Activated naive CD8-positive, alpha-beta T cell treated with anti-CD3 and anti-CD28 coated beads, Interleukin-2, amount 10 ng/mL, durations not matched to agents 7 days and 5 days (primary cell): ENCODE measurements at regions not wholly inside any gene's neighbourhood (a gene's known extent, or its start where the extent isn't known, plus 50 kb on each side); places are given as distances from the start of the nearest gene placed in this dataset.

Source experiments
- ATAC-seq: fragments of 150-1000 bp; cut with Tn5 transposase; one replicate; pipeline ENCODE4 v1.10.0; 2021; ENCODE audit warnings: low read depth, moderate library complexity
- POLR2A ChIA-PET: fragments of 350-600 bp; sonication (Branson Sonifier 250); formaldehyde crosslinking; loops from one replicate; lab custom pipeline; 2021; ENCODE audit warnings: antibody characterized with exemption; lab: Charles Lee
- DNase-seq: peaks from one replicate; pipeline ENCODE4 v3.0.0; 2021
- H3K27ac Mint-ChIP-seq: one replicate; pipeline ENCODE4 v1.8.0; 2022; ENCODE audit warnings: mild to moderate bottlenecking, mixed read lengths
- H3K27me3 Mint-ChIP-seq: one replicate; pipeline ENCODE4 v1.8.0; 2022; ENCODE audit warnings: mild to moderate bottlenecking, moderate library complexity, mixed read lengths
- H3K36me3 Mint-ChIP-seq: one replicate; pipeline ENCODE4 v1.8.0; 2021; ENCODE audit warnings: mild to moderate bottlenecking, mixed read lengths
- H3K4me1 Mint-ChIP-seq: one replicate; pipeline ENCODE4 v1.8.0; 2021; ENCODE audit warnings: mixed read lengths
- H3K4me3 Mint-ChIP-seq: one replicate; pipeline ENCODE4 v1.8.0; 2022; ENCODE audit warnings: mild to moderate bottlenecking, moderate library complexity, mixed read lengths
- H3K9me3 Mint-ChIP-seq: one replicate; pipeline ENCODE4 v1.8.0; 2021; ENCODE audit warnings: mixed read lengths

- no peak overlapping the region for H3K4me3 Mint-ChIP-seq
- no peaks in the 10 kb centered on the region for H3K4me1 Mint-ChIP-seq
- no peak overlapping the region for H3K27ac Mint-ChIP-seq
- H3K27me3 Mint-ChIP-seq = peaks cover 10% of the 10 kb centered on the region
- no peak for ATAC-seq
- H3K36me3 Mint-ChIP-seq = no peaks in the 10 kb centered on the region
- no peak for DNase-seq
- H3K9me3 Mint-ChIP-seq = no peaks in the 10 kb centered on the region
- POLR2A ChIA-PET = no interaction called here
Measured at GRCh38 chr18:75810961-75811551, 383.6 kb upstream of the SMIM21 start.

GRCh38 chr18:75810516-75810915 lies 383.0 kb upstream of the SMIM21 start:
- Mint-ChIP-seq H3K9me3 (no peaks in the 10 kb centered on the region), H3K27ac (no peak overlapping the region), H3K4me1 (no peaks in the 10 kb centered on the region), H3K4me3 (no peak overlapping the region), H3K36me3 (no peaks in the 10 kb centered on the region), H3K27me3 (peaks cover 10% of the 10 kb centered on the region)
- POLR2A ChIA-PET = no interaction called here
- no peak for DNase-seq
- ATAC-seq = no peak

- POLR2A ChIA-PET = no interaction called here
- H3K27ac Mint-ChIP-seq = no peak overlapping the region
Measured at GRCh38 chr18:75809926-75810255, 382.4 kb upstream of the SMIM21 start.

DNA sequence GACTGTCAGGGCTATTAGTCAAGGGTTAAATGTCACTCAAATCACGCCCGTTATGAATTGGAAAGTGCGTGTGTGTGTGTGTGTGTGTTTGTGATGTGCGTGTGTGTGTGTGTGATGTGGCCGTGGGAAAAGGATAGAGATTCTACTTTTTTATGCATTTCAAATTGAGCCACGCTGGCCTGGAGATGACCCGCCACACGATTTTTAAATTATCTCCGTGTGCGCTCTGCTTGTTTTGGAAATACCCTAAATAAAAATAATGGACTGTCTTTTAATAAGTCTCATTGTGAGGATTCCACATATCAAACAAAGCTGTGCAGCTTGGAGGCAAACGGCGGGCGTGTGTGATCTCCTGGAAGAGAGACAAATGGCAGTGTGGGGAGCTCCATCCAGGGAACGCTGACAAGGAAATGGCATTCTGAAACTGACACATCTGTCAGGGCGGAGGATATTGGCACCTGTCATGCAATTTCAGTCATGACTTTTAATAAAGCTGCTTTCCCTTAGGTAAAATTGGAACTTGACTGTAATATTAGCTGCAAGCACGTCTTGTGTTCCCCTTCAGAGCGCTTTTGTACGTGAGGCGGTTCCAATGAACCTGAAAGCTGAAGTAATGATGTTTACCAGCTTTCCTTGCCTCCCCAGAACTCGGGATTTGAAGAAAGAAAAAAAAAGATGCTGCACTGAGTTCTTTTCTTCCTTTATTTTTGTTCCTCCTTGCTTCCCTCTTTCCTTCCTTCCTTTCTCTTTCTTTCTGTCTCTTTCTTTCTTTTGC lies 381.8 kb upstream of the SMIM21 start:
- H3K36me3 Mint-ChIP-seq = no peaks in the 10 kb centered on the region
- H3K27me3 Mint-ChIP-seq = peaks cover 10% of the 10 kb centered on the region
- no peak overlapping the region for H3K27ac Mint-ChIP-seq
- ATAC-seq (no peak), DNase-seq (no peak)
- H3K4me1 Mint-ChIP-seq = no peaks in the 10 kb centered on the region
- POLR2A ChIA-PET = no interaction called here
- no peaks in the 10 kb centered on the region for H3K9me3 Mint-ChIP-seq
- H3K4me3 Mint-ChIP-seq = no peak overlapping the region

More at GRCh38 chr18:75809926-75810255, 382.4 kb upstream of the SMIM21 start:
- H3K9me3 Mint-ChIP-seq = no peaks in the 10 kb centered on the region
- H3K4me1 Mint-ChIP-seq = no peaks in the 10 kb centered on the region
- no peak for DNase-seq
- peaks cover 10% of the 10 kb centered on the region for H3K27me3 Mint-ChIP-seq
- no peak overlapping the region for H3K4me3 Mint-ChIP-seq
- ATAC-seq = no peak
- H3K36me3 Mint-ChIP-seq = no peaks in the 10 kb centered on the region

DNA sequence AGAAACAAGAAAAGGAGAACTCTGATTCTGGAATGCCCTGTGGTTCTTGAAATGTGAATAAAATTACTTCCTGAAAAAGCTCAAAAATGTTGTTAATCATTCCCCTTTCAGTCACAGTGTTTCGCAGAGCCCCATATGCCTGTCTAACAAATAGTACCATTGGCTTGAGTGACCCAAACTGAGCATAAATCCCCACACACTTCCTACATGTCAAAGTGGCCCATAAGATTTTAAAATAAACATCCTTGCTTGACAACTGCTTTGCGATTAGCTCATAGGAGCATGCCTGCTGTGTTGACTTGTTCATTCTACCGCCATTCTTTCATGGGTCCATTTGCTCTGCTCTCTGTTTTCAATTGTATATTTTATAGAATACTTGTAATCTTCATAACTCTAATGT lies 377.8 kb upstream of the SMIM21 start:
- no peak overlapping the region for H3K4me3 Mint-ChIP-seq
- no peak overlapping the region for H3K27ac Mint-ChIP-seq
- ATAC-seq (no peak), DNase-seq (no peak)
- H3K27me3 Mint-ChIP-seq = peaks cover 11% of the 10 kb centered on the region
- POLR2A ChIA-PET = no interaction called here
- no peaks in the 10 kb centered on the region for H3K4me1 Mint-ChIP-seq
- H3K36me3 Mint-ChIP-seq = no peaks in the 10 kb centered on the region
- no peaks in the 10 kb centered on the region for H3K9me3 Mint-ChIP-seq

- Mint-ChIP-seq H3K4me3 (no peak overlapping the region), H3K27me3 (peaks cover 3% of the 10 kb centered on the region), H3K27ac (no peak overlapping the region), H3K4me1 (no peaks in the 10 kb centered on the region), H3K36me3 (no peaks in the 10 kb centered on the region), H3K9me3 (no peaks in the 10 kb centered on the region)
- DNase-seq (no peak), ATAC-seq (no peak)
- POLR2A ChIA-PET = no interaction called here
Measured at GRCh38 chr18:75802681-75803080, 375.2 kb upstream of the SMIM21 start.

GRCh38 chr18:75801178-75801577 lies 373.7 kb upstream of the SMIM21 start:
- POLR2A ChIA-PET = no interaction called here
- H3K4me3 Mint-ChIP-seq = no peak overlapping the region
- H3K4me1 Mint-ChIP-seq = no peaks in the 10 kb centered on the region
- no peaks in the 10 kb centered on the region for H3K36me3 Mint-ChIP-seq
- H3K27me3 Mint-ChIP-seq = peaks cover 3% of the 10 kb centered on the region
- no peak overlapping the region for H3K27ac Mint-ChIP-seq
- ATAC-seq = no peak
- H3K9me3 Mint-ChIP-seq = no peaks in the 10 kb centered on the region
- DNase-seq = no peak

GRCh38 chr18:75800331-75800648 lies 372.8 kb upstream of the SMIM21 start:
- H3K4me1 Mint-ChIP-seq = no peaks in the 10 kb centered on the region
- H3K27ac Mint-ChIP-seq = no peak overlapping the region
- peaks cover 3% of the 10 kb centered on the region for H3K27me3 Mint-ChIP-seq
- POLR2A ChIA-PET = no interaction called here
- DNase-seq (no peak), ATAC-seq (no peak)
- H3K9me3 Mint-ChIP-seq = no peaks in the 10 kb centered on the region
- H3K36me3 Mint-ChIP-seq = no peaks in the 10 kb centered on the region
- H3K4me3 Mint-ChIP-seq = no peak overlapping the region

- Mint-ChIP-seq H3K4me1 (no peaks in the 10 kb centered on the region), H3K27ac (no peak overlapping the region), H3K4me3 (no peak overlapping the region), H3K27me3 (peaks cover 3% of the 10 kb centered on the region), H3K9me3 (no peaks in the 10 kb centered on the region), H3K36me3 (no peaks in the 10 kb centered on the region)
- DNase-seq = no peak
- ATAC-seq = no peak
- POLR2A ChIA-PET = no interaction called here
Measured at GRCh38 chr18:75799449-75800330, 372.2 kb upstream of the SMIM21 start.

DNA sequence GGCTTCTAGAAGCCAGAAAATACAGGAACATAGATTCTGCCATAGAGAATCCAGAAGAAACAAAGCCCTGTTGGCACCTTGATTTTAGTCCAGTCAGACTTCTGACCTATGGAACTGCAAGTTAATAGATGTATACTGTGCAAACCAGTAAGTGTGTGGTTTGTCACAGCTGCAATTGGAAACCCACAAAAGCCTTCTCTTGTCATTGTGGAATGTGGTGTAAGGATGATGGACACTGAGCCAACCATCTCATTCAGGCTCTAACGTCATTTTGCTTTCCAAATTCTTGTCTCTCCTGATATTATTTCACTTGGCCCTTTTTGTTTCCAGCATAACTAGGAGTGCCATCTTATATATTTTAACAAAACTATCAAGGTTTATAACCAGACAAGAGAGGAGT lies 369.5 kb upstream of the SMIM21 start:
- peaks cover 8% of the 10 kb centered on the region for H3K27me3 Mint-ChIP-seq
- POLR2A ChIA-PET = no interaction called here
- H3K36me3 Mint-ChIP-seq = no peaks in the 10 kb centered on the region
- ATAC-seq = no peak
- no peak for DNase-seq
- H3K4me1 Mint-ChIP-seq = no peaks in the 10 kb centered on the region
- peaks cover 2% of the 10 kb centered on the region for H3K9me3 Mint-ChIP-seq
- H3K4me3 Mint-ChIP-seq = no peak overlapping the region
- H3K27ac Mint-ChIP-seq = no peak overlapping the region

- POLR2A ChIA-PET = no interaction called here
- Mint-ChIP-seq H3K4me1 (no peaks in the 10 kb centered on the region), H3K9me3 (peaks cover 2% of the 10 kb centered on the region), H3K36me3 (no peaks in the 10 kb centered on the region), H3K4me3 (no peak overlapping the region), H3K27me3 (peaks cover 7% of the 10 kb centered on the region), H3K27ac (no peak overlapping the region)
- DNase-seq (no peak), ATAC-seq (no peak)
Measured at GRCh38 chr18:75790796-75791195, 363.3 kb upstream of the SMIM21 start.

- DNase-seq (no peak), ATAC-seq (no peak)
- H3K27me3 Mint-ChIP-seq = peaks cover 7% of the 10 kb centered on the region
- H3K36me3 Mint-ChIP-seq = no peaks in the 10 kb centered on the region
- POLR2A ChIA-PET = no interaction called here
- no peak overlapping the region for H3K27ac Mint-ChIP-seq
- no peaks in the 10 kb centered on the region for H3K4me1 Mint-ChIP-seq
- H3K4me3 Mint-ChIP-seq = no peak overlapping the region
- peaks cover 2% of the 10 kb centered on the region for H3K9me3 Mint-ChIP-seq
Measured at GRCh38 chr18:75790111-75790510, 362.6 kb upstream of the SMIM21 start.

DNA sequence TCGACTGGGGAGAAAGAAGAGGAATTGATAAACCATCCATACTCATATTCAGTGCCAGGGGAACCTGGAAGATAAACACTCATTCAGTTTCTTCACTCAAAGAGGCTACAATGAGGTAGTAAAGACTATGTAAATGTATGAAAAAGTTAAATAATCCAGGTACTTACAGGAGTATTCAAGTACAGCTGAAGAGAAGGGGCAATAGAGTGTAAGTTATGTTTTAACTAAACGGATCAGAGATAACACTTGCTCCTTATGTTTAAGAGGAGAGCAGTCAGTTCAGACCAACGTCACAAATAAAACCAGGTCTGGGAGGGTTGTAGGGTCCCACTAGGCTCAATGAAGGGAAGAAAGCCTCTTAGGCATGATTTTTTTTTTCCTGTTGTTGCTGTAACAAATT lies 358.3 kb upstream of the SMIM21 start:
- POLR2A ChIA-PET = interaction anchor here (0.6 kb wide), 1 partner anchor 104 kb away, joined by 3 read pairs; no protein-coding TSS in a partner anchor
- peaks cover 7% of the 10 kb centered on the region for H3K27me3 Mint-ChIP-seq
- no peaks in the 10 kb centered on the region for H3K9me3 Mint-ChIP-seq
- no peaks in the 10 kb centered on the region for H3K36me3 Mint-ChIP-seq
- no peak for DNase-seq
- no peak for ATAC-seq
- H3K4me1 Mint-ChIP-seq = no peaks in the 10 kb centered on the region
- no peak overlapping the region for H3K4me3 Mint-ChIP-seq
- H3K27ac Mint-ChIP-seq = no peak overlapping the region

GRCh38 chr18:75785206-75785605 lies 357.7 kb upstream of the SMIM21 start:
- Mint-ChIP-seq H3K27ac (no peak overlapping the region), H3K27me3 (peaks cover 7% of the 10 kb centered on the region), H3K9me3 (no peaks in the 10 kb centered on the region), H3K4me3 (no peak overlapping the region), H3K4me1 (no peaks in the 10 kb centered on the region), H3K36me3 (no peaks in the 10 kb centered on the region)
- ATAC-seq = no peak
- POLR2A ChIA-PET = no interaction called here
- no peak for DNase-seq
